ENCODE measurements at regions not wholly inside any gene's neighbourhood (a gene's known extent, or its start where the extent isn't known, plus 50 kb on each side); places are given as distances from the start of the nearest gene placed in this dataset.
"Not testable (repeated sequence)": the region's sequence is repeated elsewhere in the genome, so short reads cannot be mapped to it uniquely, and the experiment has no call there.

- no peak for DNase-seq (ENCODE audit: low spot score)
Measured at GRCh38 chr9:115404311-115404710, 286.4 kb upstream of the TNC start.

GRCh38 chr9:115411516-115411915 is 293.6 kb upstream of the TNC start:
- DNase-seq (ENCODE audit: low spot score): no peak

DNA sequence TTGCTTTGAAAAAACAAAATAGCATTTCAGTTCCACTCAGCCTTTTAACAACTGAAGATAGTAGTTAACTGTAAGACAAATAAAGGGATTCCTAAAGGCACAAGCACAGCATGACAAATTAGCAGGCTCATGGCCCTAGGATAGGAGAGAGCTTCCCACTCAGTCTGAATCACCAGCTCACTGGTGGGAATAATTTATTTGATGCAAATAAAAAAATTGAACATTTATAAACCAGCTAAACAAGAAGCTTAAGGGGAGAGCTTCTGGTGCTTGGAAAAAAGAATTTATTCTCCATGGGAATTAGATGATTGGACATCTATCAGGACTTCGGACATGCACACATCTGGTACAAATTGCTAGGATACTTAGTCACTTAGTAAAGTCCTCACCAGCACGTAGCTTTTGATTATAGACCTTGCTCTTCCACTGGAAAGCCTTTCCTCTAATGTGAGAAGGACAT is 294.1 kb upstream of the TNC start:
- DNase-seq (ENCODE audit: low spot score): no peak

GRCh38 chr9:115412656-115413055 is 294.7 kb upstream of the TNC start:
- DNase-seq (ENCODE audit: low spot score): no peak

DNA sequence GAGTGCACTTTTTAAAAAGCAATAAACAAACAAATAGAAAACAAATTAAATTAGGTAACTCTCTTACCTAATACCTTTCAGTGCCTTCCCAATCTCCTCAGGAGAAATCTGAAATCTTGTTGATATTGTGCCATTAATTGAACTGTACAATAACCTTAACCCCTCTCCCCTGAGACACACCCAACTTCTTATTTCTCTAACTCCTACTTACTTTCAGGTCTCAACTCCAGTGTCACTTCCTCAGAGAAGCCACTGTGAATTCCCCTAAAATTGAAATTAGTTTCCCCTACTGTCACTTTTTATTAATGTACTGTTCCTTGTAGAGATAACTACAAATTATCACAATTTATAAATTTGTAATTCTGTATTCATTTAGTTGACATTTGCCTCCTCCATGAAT is 295.3 kb upstream of the TNC start:
- no peak for DNase-seq (ENCODE audit: low spot score)

DNA sequence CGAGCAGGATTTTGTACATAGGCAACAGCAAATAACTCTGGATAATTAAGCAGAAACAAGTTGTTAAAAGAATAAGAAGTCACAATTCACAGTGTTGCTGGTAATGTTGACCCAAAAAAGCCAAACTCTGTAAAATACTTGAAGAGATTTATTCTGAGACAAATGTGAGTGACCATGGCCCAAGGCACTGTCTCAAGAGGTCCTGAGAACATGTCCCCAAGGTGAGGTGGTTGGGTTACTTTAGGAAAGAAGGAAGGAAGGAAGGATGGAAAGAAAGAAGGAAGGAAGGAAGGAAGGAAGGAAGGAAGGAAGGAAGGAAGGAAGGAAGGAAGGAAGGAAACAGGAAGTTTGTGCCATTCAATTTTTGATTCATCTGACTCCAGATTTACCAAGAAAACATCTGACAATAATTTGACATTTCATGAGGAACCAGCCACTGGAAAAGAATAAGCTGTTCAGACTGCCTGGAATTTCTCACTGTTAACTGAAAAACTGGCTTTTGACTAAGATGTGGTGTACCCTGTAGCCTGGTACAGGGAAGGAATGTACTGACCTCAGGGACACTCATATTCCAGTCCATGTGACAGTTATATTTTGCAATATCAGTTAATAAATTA is 295.9 kb upstream of the TNC start:
- no peak for DNase-seq (ENCODE audit: low spot score)

GRCh38 chr9:115414561-115414960 is 296.6 kb upstream of the TNC start:
- no peak for DNase-seq (ENCODE audit: low spot score)

GRCh38 chr9:115415450-115415849 is 297.5 kb upstream of the TNC start:
- no peak for DNase-seq (ENCODE audit: low spot score)

GRCh38 chr9:115416299-115416698 is 298.3 kb upstream of the TNC start:
- no peak for DNase-seq (ENCODE audit: low spot score)

- DNase-seq (ENCODE audit: low spot score): not testable (repeated sequence)
Measured at GRCh38 chr9:115418181-115418580, 300.2 kb upstream of the TNC start.

DNA sequence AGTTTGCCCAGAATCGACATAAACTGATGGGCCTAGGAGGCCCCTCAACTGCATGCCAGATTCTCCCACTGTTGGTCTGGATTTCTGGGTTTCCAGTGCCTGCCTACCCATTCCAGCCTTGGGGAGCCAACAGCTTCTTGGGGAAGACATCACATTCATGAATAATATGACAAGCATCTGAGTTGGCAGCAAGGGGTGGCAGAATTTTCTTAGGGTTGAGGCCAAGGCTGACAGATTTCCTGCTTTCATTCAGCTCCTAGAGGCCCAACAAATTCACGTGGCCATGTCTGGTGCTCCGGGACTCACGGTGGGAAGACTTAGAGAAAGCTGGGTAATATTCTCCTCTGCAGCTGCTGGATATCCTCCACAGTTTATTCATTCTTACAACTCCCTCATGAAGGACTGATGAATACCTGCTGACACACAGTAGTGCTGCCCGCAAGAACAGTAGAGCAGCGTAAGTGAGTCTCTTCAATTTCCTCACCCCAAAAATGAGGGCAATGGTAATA is 305.0 kb upstream of the TNC start:
- no peak for DNase-seq (ENCODE audit: low spot score)

- no peak for DNase-seq (ENCODE audit: low spot score)
Measured at GRCh38 chr9:115423646-115424045, 305.7 kb upstream of the TNC start.

DNA sequence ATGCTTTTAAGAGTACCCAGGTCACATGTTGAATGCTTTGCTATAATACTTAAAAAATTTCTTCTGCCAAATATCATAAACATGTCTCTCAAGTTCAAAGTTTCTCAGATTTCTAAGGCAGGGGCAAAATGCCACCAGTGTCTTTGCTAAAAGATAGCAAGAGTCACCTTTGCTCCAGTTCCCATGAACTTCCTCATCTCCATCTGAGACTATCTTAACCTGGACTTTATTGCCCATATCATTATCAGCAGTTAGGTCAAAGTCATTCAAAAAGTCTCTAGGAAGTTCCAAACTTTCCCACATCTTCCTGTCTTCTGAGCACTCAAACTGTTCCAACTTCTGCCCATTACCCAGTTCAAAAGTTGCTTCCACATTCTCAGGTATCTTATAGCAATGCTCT is 307.6 kb upstream of the TNC start:
- DNase-seq (ENCODE audit: low spot score): no peak

DNA sequence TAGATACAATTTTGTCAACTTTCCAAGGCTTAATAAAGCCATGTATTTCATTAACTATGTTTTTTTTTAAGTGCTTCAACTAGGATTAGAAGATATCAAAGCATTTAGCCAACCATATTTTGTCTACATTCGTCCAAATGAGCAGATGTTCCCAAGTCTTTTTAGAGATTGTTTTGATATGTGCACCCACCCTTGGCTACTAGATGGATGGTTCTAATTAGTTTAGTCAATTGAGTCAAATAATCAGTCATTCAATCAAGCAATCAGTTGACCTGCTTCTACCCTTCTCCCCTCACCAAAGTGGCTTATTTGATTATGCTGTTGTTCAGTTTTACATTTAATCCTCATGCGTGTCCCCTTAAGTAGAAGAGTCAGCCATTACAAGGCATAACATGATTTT is 319.5 kb upstream of the TNC start:
- no peak for DNase-seq (ENCODE audit: low spot score)

DNA sequence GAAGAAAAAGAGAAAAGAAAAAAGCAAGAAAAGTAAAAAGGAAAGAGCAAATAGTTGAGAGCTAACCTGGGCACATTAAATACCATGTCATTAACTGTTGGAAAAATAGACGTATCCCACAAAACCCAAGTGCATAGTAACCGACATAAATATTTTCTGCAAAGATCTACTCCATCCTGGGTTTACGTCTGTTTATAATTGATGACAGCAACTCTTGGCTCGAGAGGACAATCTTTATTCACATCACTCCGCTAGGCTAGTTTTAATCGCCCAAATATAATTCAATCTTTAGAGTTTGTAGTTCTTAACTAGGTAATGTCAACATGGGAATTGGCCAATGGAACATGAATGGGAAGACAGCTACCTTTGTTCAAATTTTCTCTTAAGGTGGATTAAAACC is 321.7 kb upstream of the TNC start:
- no peak for DNase-seq (ENCODE audit: low spot score)

DNA sequence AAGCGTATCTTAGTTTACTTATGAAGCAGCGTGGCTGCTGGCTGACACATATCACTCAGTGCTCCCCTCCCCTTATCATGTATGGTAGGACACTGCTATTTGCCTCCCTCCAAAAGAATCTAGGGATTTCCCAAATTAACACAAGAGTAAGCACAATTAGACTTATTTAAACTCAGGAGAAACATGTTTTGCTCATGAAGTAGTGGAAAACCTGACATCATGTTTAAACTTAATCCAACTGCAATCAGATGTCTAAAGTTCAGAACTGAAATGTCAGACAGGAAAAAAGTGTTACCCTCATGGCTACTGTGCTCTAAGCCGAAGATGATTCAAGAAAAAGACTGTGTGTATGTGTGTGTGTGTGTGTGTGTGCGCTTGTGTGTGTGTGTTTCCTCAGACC is 324.1 kb upstream of the TNC start:
- DNase-seq (ENCODE audit: low spot score): no peak

DNA sequence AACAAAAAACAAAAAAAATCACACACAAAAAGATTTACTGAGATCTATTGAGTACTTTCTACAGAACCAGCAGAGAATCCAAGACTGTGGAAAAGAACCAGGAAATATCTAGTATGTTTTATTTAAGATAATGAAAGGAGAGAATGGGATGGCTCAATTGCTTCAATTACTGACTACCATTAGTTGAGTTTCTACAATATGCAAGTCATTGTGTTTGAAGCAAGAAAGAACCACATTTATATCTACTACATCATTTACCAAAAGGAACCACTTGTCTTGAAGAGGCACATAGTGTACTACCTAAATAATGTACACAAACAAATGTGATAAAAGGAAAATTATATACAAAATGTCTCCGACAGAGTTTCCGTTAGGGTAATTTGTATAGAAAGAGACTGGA is 325.9 kb upstream of the TNC start:
- no peak for DNase-seq (ENCODE audit: low spot score)

DNA sequence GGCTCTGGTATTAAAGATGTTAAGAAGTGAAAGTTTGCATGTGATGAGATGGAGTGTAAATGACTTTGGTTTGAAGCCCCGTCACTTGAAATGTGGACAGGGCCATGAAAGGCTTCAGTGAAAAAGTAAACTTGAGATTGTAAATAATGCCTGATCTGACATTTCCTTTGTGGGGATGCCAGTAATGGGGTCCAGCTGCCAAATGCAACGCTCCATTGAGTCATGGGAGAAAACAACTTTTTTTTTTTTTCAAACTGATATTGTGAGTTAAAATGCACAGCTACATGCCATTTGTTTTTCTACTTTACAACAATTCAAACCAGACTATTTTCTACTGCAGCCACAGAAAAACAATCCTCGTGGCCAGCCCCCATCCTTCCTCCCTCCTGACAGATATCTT is 327.0 kb upstream of the TNC start:
- no peak for DNase-seq (ENCODE audit: low spot score)

GRCh38 chr9:115445655-115446054 is 327.7 kb upstream of the TNC start:
- DNase-seq (ENCODE audit: low spot score): no peak

DNA sequence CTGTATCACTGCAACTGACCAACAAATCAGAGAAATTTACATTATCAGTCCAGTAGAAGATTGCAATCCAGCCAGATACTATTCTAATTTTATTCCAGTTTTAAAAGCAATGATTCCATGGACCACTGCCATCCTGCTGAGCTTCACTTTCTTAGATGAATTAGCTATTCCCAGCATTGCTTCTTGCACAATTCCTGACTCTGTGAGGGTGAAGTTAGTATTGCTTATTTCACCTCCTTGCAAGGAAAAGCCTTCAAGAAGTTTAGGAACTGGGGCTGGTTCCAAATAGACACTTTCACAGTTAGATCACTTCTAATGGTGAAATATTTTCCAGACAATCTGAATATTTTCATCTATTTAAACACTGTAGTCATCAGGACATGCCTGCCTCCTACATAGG is 338.6 kb upstream of the TNC start:
- DNase-seq (ENCODE audit: low spot score): no peak

- DNase-seq (ENCODE audit: low spot score): no peak
Measured at GRCh38 chr9:115461280-115461679, 343.3 kb upstream of the TNC start.

GRCh38 chr9:115462623-115463022 is 344.7 kb upstream of the TNC start:
- DNase-seq (ENCODE audit: low spot score): no peak

- no peak for DNase-seq (ENCODE audit: low spot score)
Measured at GRCh38 chr9:115466756-115467155, 348.8 kb upstream of the TNC start.

DNA sequence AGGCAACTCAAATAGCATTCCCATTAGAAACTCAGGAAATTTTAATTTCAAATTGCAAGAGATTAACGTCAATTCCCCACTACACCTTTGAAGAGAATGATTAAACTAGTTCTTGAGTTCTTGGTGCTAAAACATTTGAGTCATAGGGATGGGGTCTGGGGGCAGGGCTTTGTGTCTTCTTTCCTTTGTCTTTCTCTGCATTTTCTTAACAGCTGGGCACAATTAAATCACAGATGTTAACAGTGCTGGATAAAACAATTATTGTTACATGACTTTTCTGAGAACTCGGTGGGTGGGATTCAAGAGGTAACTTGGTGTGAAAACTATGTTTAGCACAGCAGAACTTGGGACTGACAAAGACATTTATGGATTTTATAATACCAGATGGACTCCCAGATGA is 351.9 kb upstream of the TNC start:
- no peak for DNase-seq (ENCODE audit: low spot score)

DNA sequence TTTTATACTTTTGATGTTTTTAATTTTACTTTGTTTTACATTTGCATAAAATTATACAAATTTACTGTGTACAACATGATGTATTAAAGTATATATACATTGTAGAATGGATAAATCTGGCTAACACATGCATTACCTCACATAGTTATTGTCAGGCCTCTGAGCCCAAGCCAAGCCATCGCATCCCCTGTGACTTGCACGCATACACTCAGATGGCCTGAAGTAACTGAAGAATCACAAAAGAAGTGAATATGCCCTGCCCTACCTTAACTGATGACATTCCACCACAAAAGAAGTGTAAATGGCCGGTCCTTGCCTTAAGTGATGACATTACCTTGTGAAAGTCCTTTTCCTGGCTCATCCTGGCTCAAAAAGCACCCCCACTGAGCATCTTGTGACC is 355.1 kb upstream of the TNC start:
- DNase-seq (ENCODE audit: low spot score): not testable (repeated sequence)
